NCI-H2227 treated with DMSO at 0.1 percent for 48 hours (cell line): ENCODE measurements at regions not wholly inside any gene's neighbourhood (a gene's known extent, or its start where the extent isn't known, plus 50 kb on each side); places are given as distances from the start of the nearest gene placed in this dataset.

Source experiments
- DNase-seq: peaks from one replicate; lab custom pipeline; 2025; lab: John Stamatoyannopoulos, UW

GRCh38 chr14:95386536-95387095 lies 66.9 kb upstream of the CLMN start:
- no peak for DNase-seq

- no peak for DNase-seq
These were observed 66.0 kb upstream of the CLMN start for GRCh38 chr14:95385701-95386100.

DNA sequence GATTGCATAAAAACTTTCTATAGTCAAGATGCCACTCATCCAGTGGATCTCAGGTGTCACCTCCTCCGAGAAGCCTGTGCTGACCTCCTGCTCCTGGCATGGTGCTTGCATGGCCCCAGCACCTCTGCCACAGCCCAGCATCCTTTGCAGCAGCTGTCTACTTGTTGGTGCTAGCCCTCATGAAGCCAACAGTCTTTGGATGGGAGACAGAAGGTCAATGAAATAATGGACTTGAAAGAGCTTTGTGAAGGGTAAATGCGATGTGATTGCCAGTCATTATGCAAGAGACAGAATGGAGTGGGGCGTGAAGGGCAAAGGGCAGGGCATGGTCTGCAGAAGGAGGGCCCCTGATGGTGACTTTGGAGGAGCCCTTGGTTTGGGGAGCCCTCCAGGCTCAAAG lies 63.0 kb upstream of the CLMN start:
- DNase-seq: no peak

- no peak for DNase-seq
These were observed 62.0 kb upstream of the CLMN start for GRCh38 chr14:95381726-95382125.

DNA sequence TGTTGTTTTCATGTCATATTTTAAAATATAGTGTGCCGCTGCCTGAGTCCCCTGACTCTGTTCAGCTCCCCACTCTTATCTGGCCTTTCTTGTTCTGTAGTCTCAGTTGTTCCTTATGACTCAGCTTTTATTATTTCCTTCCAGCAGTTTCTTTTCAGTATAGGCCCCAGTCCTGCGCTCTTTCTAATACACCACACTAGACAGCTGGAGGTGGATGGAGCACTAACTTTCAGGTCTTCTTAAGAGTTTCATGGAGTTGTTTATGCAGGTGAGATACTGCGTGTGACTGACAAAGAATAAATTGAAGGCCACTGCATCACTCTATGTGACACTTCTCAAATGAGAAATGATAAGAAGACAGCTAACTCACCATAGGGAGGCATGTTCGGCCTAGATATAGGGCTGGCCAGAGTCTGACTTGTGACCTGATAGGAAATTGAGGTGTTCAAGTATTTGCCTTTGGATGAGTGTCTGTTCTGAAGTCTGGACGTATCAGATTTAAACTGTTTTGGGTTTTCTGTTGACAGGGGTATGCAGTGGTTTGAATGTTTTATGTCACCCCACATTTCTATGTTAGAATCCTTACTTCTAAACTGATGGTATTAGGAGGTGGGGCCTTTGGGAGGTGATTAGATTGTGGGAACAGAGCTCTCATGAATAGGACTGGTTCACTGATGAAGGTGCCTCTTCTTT lies 60.8 kb upstream of the CLMN start:
- DNase-seq: no peak

DNA sequence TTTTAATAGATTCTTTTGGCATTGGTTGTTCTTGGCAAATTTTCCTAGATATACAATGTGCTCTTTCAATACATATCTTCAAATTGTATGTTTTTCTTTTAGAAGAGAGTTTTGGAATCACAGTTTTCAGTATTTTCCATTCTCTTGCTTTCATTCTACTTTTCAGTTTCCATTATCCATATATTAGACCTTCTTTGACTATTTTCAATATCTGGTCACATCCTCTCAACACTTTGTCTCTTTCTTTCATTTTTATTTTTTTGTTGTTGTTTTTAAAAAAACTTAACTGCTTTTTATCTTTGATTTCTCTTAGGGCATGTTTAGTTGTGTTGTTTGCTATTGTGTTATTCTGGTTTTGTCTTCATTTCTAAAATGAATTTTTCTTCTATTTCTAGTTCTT lies 59.9 kb upstream of the CLMN start:
- DNase-seq: no peak

DNA sequence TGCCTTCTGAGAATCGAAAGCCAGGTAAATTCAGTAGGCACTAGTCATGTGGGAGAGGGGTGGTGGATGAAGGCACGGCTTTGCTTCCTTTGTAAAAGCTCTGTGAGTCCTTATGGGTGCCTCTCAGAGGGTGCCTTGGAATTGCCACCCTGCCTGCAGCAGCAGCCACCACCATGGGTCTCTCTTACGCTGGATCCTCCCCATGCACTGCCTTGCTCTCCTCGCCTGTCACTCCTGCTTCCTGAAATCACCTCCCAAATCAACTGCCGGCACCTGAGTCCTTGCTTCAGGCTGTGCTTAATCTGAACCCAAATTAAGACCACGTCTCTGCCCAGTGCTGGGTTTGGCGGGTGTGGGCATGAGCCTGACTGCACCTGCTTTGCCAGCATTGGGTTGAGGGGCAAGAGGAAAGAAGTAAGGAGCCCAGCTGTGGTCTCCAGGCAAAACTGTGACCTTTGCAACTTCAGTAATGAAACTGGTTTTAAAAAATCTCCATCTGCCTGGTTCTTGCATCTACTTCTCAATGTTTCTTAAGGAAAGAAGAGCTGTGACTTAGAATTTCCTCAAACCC lies 55.9 kb upstream of the CLMN start:
- DNase-seq: no peak

GRCh38 chr14:95374239-95374997 lies 54.7 kb upstream of the CLMN start:
- DNase-seq: no peak

DNA sequence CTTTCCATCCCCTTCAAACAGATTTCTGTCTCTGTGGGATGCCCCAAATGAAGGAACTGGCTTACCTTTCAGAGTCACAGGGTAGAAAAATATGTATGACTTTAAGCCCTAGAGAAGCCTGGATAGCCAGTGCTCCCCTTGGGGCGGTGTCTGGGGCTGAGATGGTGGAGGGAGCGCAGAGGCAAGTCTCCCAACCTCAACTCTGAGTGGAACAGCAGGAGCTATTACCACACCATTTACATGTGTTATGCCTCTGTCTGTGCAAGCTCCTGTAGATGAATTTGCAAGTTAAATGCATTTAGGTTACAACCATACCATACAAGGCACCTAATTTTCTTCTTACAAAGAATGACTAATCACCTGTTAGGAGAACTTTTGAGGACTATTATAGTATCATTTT lies 50.4 kb upstream of the CLMN start:
- DNase-seq: no peak
